Ishikawa (cell line): ENCODE measurements at regions not wholly inside any gene's neighbourhood (a gene's known extent, or its start where the extent isn't known, plus 50 kb on each side); places are given as distances from the start of the nearest gene placed in this dataset.

ENCODE experiments used
- CEBPB ChIP-seq: IDR thresholded peaks from 2 replicates; pipeline ENCODE4 v1.6.1; 2012
- EP300 ChIP-seq: IDR thresholded peaks from 2 replicates; pipeline ENCODE4 v1.6.1; 2012; ENCODE audit warnings: borderline replicate concordance
- NFIC ChIP-seq: IDR thresholded peaks from 2 replicates; pipeline ENCODE4 v1.6.1; 2012
- RAD21 ChIP-seq: IDR thresholded peaks from 2 replicates; pipeline ENCODE4 v1.6.1; 2012; ENCODE audit warnings: low read depth
- TCF12 ChIP-seq: IDR thresholded peaks from 2 replicates; pipeline ENCODE4 v1.6.1; 2012; ENCODE audit warnings: low read depth
- TEAD4 ChIP-seq: IDR thresholded peaks from 2 replicates; pipeline ENCODE4 v1.6.1; 2012
- YY1 ChIP-seq: IDR thresholded peaks from 2 replicates; pipeline ENCODE4 v1.6.1; 2012; ENCODE audit warnings: low read depth
- ZBTB7A ChIP-seq: IDR thresholded peaks from 2 replicates; pipeline ENCODE4 v1.6.1; 2012; ENCODE audit warnings: low read depth
- TF ChIP-seq, protein P1 (sequence below): IDR thresholded peaks from 2 replicates; pipeline ENCODE4 v1.6.1; 2012; ENCODE audit warnings: low read depth, mild to moderate bottlenecking
- TF ChIP-seq, protein P2 (sequence below): IDR thresholded peaks from 2 replicates; pipeline ENCODE4 v1.6.1; 2012

DNA sequence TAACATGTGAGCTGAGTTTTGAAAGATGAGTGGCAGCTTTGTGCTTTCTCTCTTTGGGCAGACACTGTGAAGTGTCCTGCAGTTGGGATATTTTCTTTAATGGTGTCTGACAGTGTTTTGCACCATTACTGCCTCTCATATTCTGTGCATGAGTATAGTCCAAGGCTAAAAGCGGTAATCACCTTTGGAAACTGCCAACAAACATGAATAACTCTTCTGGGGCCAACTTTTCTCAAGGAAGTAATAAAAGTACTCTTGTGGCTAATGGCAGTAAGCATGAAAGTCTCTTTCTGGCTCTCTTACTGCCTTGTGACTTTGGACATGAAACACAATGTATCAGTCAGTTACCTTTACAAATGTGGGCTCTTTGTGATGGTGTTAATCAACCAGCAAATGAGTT is 91.7 kb upstream of the SOX4 start:
- TF ChIP-seq CEBPB (no peak), RAD21 (no peak), NFIC (no peak), TCF12 (no peak), TEAD4 (no peak), YY1 (no peak), ZBTB7A (no peak), EP300 (no peak)
- TF ChIP-seq, protein P1, sequence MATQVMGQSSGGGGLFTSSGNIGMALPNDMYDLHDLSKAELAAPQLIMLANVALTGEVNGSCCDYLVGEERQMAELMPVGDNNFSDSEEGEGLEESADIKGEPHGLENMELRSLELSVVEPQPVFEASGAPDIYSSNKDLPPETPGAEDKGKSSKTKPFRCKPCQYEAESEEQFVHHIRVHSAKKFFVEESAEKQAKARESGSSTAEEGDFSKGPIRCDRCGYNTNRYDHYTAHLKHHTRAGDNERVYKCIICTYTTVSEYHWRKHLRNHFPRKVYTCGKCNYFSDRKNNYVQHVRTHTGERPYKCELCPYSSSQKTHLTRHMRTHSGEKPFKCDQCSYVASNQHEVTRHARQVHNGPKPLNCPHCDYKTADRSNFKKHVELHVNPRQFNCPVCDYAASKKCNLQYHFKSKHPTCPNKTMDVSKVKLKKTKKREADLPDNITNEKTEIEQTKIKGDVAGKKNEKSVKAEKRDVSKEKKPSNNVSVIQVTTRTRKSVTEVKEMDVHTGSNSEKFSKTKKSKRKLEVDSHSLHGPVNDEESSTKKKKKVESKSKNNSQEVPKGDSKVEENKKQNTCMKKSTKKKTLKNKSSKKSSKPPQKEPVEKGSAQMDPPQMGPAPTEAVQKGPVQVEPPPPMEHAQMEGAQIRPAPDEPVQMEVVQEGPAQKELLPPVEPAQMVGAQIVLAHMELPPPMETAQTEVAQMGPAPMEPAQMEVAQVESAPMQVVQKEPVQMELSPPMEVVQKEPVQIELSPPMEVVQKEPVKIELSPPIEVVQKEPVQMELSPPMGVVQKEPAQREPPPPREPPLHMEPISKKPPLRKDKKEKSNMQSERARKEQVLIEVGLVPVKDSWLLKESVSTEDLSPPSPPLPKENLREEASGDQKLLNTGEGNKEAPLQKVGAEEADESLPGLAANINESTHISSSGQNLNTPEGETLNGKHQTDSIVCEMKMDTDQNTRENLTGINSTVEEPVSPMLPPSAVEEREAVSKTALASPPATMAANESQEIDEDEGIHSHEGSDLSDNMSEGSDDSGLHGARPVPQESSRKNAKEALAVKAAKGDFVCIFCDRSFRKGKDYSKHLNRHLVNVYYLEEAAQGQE, result no peak
- TF ChIP-seq, protein P2, sequence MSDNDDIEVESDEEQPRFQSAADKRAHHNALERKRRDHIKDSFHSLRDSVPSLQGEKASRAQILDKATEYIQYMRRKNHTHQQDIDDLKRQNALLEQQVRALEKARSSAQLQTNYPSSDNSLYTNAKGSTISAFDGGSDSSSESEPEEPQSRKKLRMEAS, result no peak
